DND-41 (cell line): ENCODE measurements at regions not wholly inside any gene's neighbourhood (a gene's known extent, or its start where the extent isn't known, plus 50 kb on each side); places are given as distances from the start of the nearest gene placed in this dataset.

Experiments
- ATAC-seq: fragments of 200-7000 bp; cut with Tn5 transposase; 3 replicates; pipeline ENCODE4 v1.9.1; 2021; ENCODE audit warnings: low read depth; ENCODE audit not compliant: insufficient read depth
- DNase-seq: peaks from one replicate; pipeline ENCODE4 v3.0.0-alpha.2; 2020
- H2AFZ ChIP-seq: 2 replicates; pipeline ENCODE4 v1.6.0; 2012; ENCODE audit warnings: low read depth, low read length
- H3K27ac ChIP-seq: 2 replicates; pipeline ENCODE4 v1.5.1; 2012; ENCODE audit warnings: low read length, inconsistent platforms
- H3K27me3 ChIP-seq: fragments of 200-600 bp; sonication (generic); 2 replicates; pipeline ENCODE4 v1.6.0; 2012; ENCODE audit warnings: low read length, mild to moderate bottlenecking, inconsistent platforms; ENCODE audit not compliant: insufficient read depth, poor library complexity
- H3K36me3 ChIP-seq: 2 replicates; pipeline ENCODE4 v1.5.1; 2012; ENCODE audit warnings: low read length, inconsistent platforms; ENCODE audit not compliant: insufficient read depth
- H3K4me1 ChIP-seq: 2 replicates; pipeline ENCODE4 v1.5.1; 2012; ENCODE audit warnings: mild to moderate bottlenecking, low read length; ENCODE audit not compliant: insufficient read depth
- H3K4me2 ChIP-seq: 2 replicates; pipeline ENCODE4 v1.6.0; 2012; ENCODE audit warnings: mild to moderate bottlenecking, moderate library complexity, low read length, inconsistent platforms; ENCODE audit not compliant: insufficient read depth
- H3K4me3 ChIP-seq, 2 experiments: fragments of 200-600 bp in 1 of 2; shearing (Covaris generic) in 1 of 2; 2 replicates each; pipeline ENCODE4 v1.5.1; 2012 to 2016; ENCODE audit warnings: inconsistent platforms in 2 of 2, low read length in 2 of 2, mild to moderate bottlenecking in 2 of 2, low read depth in 1 of 2, moderate library complexity in 1 of 2
- H3K79me2 ChIP-seq: 2 replicates; pipeline ENCODE4 v1.6.0; 2012; ENCODE audit warnings: low read length, inconsistent platforms; ENCODE audit not compliant: insufficient read depth
- H3K9ac ChIP-seq: 2 replicates; pipeline ENCODE4 v1.6.0; 2012; ENCODE audit warnings: low read depth, mild to moderate bottlenecking, inconsistent platforms, low read length, moderate library complexity
- H3K9me3 ChIP-seq: 2 replicates; pipeline ENCODE4 v1.5.1; 2012; ENCODE audit warnings: low read length, moderate library complexity, mild to moderate bottlenecking, inconsistent platforms; ENCODE audit not compliant: insufficient read depth, severe bottlenecking
- H4K20me1 ChIP-seq: 2 replicates; pipeline ENCODE4 v1.6.0; 2012; ENCODE audit warnings: low read length; ENCODE audit not compliant: insufficient read depth
- EZH2 ChIP-seq: IDR thresholded peaks from 3 replicates; pipeline ENCODE4 v1.6.1; 2012; ENCODE audit warnings: borderline replicate concordance, low read depth, mild to moderate bottlenecking, moderate library complexity, low read length, inconsistent platforms; ENCODE audit not compliant: severe bottlenecking
- TF ChIP-seq, protein P1 (sequence below): IDR thresholded peaks from 2 replicates; pipeline ENCODE4 v1.5.1; 2012; ENCODE audit warnings: borderline replicate concordance, low read length, moderate library complexity, mild to moderate bottlenecking; ENCODE audit not compliant: poor library complexity, severe bottlenecking; ENCODE audit errors: extremely low read depth

DNA sequence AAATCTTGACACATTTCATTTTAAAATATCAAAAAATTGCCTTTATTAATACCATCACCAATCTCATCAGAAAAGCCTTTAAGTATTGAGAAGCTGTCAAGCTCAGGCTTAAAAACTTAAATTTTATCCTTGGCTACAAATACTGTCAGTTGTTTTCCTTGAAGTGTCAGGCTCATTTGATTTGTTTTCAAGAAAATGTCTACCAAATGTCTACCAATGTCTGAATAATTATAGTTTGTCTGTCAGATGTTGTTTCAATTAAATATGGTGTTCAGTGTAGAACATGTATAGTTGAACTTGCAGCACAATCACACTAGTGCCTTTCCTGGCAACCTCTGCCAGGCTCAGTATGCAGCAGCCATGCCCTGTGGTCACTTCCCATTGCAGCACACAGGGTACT lies 455.2 kb upstream of the ADAMTS16 start:
- DNase-seq (no peak), ATAC-seq (no peak)
- no peaks in the 10 kb centered on the region for H3K36me3 ChIP-seq
- H3K27ac ChIP-seq = no peak overlapping the region
- H2AFZ ChIP-seq = no peak overlapping the region
- no peaks in the 10 kb centered on the region for H3K4me1 ChIP-seq
- H3K79me2 ChIP-seq = no peaks in the 10 kb centered on the region
- H3K9ac ChIP-seq = no peak overlapping the region
- H3K27me3 ChIP-seq = no peaks in the 10 kb centered on the region
- TF ChIP-seq, protein P1, sequence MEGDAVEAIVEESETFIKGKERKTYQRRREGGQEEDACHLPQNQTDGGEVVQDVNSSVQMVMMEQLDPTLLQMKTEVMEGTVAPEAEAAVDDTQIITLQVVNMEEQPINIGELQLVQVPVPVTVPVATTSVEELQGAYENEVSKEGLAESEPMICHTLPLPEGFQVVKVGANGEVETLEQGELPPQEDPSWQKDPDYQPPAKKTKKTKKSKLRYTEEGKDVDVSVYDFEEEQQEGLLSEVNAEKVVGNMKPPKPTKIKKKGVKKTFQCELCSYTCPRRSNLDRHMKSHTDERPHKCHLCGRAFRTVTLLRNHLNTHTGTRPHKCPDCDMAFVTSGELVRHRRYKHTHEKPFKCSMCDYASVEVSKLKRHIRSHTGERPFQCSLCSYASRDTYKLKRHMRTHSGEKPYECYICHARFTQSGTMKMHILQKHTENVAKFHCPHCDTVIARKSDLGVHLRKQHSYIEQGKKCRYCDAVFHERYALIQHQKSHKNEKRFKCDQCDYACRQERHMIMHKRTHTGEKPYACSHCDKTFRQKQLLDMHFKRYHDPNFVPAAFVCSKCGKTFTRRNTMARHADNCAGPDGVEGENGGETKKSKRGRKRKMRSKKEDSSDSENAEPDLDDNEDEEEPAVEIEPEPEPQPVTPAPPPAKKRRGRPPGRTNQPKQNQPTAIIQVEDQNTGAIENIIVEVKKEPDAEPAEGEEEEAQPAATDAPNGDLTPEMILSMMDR = no peak
- no peak for TF ChIP-seq EZH2
- no peak overlapping the region for H3K4me3 ChIP-seq
- no peak overlapping the region for H3K4me2 ChIP-seq
- peaks cover 6% of the 10 kb centered on the region for H3K9me3 ChIP-seq
- no peaks in the 10 kb centered on the region for H4K20me1 ChIP-seq

DNA sequence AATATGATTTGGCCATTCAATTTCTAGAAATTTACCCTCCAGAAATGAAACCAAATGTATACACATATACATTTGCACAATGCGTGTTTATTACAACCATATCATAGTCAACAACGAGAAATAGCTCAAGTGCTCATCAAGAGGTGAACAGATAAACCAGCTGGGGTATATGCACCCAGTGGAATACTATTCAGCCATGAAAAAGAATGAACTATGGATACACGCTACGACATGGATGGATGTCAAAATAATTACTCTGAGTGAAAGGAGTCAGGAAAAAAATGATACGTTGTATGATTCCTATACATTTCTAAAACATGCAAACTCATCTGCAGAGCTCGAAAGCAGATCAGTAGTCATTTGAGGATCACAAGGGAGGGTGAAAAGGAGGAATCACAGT lies 441.5 kb upstream of the ADAMTS16 start:
- ATAC-seq (no peak), DNase-seq (no peak)
- TF ChIP-seq EZH2 = no peak
- TF ChIP-seq, protein P1 = no peak
- no peaks in the 10 kb centered on the region for H4K20me1 ChIP-seq
- no peak overlapping the region for H2AFZ ChIP-seq
- no peak overlapping the region for H3K27ac ChIP-seq
- H3K9ac ChIP-seq = no peak overlapping the region
- H3K4me1 ChIP-seq = peaks cover 18% of the 10 kb centered on the region
- H3K9me3 ChIP-seq = no peaks in the 10 kb centered on the region
- no peaks in the 10 kb centered on the region for H3K36me3 ChIP-seq
- H3K79me2 ChIP-seq = no peaks in the 10 kb centered on the region
- H3K4me2 ChIP-seq = no peak overlapping the region
- H3K4me3 ChIP-seq = no peak overlapping the region
- H3K27me3 ChIP-seq = no peaks in the 10 kb centered on the region

DNA sequence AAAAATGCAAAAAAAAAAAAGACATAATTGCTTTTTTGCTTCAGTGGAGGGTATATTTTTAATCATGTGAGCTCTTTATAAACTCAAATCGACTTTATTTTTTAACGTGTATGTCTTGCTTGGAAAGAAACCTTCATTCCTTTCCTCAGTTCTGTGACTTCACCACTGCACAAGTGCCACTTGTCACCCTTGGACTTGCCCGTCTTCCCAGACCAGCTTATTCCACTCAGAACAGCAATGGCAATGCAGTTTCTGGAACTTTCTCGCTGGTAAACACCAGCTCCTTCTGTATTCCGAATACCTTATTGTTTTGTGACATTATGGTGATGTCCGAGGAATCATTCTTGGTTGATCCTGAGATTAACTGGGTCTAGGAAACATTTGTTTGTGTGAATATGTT lies 440.5 kb upstream of the ADAMTS16 start:
- Histone ChIP-seq H3K4me3 (no peak overlapping the region), H3K79me2 (no peaks in the 10 kb centered on the region), H3K27me3 (no peaks in the 10 kb centered on the region), H4K20me1 (no peaks in the 10 kb centered on the region), H3K4me1 (peaks cover 18% of the 10 kb centered on the region), H2AFZ (peak overlapping the region; percentile 36), H3K9me3 (no peaks in the 10 kb centered on the region), H3K9ac (peak overlapping the region; percentile 5; the same call in 1 of the 2 replicates), H3K4me2 (no peak overlapping the region), H3K27ac (peak overlapping the region; percentile 63), H3K36me3 (no peaks in the 10 kb centered on the region)
- TF ChIP-seq, protein P1 = no peak
- no peak for TF ChIP-seq EZH2
- DNase-seq = no peak
- ATAC-seq = no peak

DNA sequence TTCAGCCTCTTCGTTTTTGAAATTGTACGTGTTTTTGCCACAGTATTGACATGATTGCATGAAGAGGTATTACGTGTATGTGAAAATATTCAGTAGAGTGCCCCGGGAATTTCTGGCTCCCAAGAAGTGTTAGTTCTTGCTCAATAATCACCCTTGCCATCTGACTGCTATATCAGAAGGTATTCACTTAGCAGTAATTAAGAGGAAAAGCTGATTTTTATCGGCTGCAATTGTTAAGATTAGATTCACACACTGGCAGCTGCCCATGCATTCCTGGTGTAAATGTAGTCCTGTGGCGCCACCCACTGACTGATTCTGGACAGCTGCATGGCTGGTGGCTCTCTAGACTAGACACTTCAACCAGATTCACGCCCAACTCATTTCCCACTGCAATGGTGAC lies 440.1 kb upstream of the ADAMTS16 start:
- Histone ChIP-seq H3K36me3 (no peaks in the 10 kb centered on the region), H4K20me1 (no peaks in the 10 kb centered on the region), H3K27ac (peak overlapping the region; percentile 63), H3K9me3 (no peaks in the 10 kb centered on the region), H3K9ac (peak overlapping the region; percentile 5; the same call in 1 of the 2 replicates), H2AFZ (peak overlapping the region; percentile 36; the same call in 1 of the 2 replicates), H3K79me2 (no peaks in the 10 kb centered on the region), H3K4me2 (no peak overlapping the region), H3K4me1 (peaks cover 18% of the 10 kb centered on the region), H3K27me3 (no peaks in the 10 kb centered on the region), H3K4me3 (no peak overlapping the region)
- no peak for TF ChIP-seq EZH2
- TF ChIP-seq, protein P1 = peak; percentile 97
- DNase-seq = peak; percentile 91
- ATAC-seq = peak; percentile 100
